GM18511 (cell line): ENCODE measurements at regions not wholly inside any gene's neighbourhood (a gene's known extent, or its start where the extent isn't known, plus 50 kb on each side); places are given as distances from the start of the nearest gene placed in this dataset.
"Not testable (repeated sequence)": the region's sequence is repeated elsewhere in the genome, so short reads cannot be mapped to it uniquely, and the experiment has no call there.

Experiments used
- ATAC-seq: cut with Tn5 transposase; IDR thresholded peaks from one replicate; pipeline ENCODE4 v1.9.1; 2021; ENCODE audit warnings: mild to moderate bottlenecking, moderate library complexity; ENCODE audit not compliant: unreplicated experiment

DNA sequence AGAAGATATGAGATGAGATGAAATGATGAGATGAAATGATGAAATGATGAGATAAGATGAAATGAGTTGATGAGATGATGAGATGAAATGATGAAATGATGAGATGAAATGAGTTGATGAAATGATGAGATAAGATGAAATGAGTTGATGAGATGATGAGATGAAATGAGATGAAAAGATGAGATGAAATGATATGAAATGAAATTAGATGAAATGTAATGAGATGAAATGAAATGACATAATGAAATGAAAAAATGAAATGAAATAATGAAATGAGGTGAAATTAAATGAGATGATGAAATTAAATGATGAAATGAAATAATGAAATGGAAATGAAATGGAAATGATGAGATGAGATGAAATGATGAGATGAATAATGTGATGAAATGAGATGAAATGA lies 231.6 kb downstream of the GOLGA6L6 start:
- ATAC-seq = not testable (repeated sequence)

DNA sequence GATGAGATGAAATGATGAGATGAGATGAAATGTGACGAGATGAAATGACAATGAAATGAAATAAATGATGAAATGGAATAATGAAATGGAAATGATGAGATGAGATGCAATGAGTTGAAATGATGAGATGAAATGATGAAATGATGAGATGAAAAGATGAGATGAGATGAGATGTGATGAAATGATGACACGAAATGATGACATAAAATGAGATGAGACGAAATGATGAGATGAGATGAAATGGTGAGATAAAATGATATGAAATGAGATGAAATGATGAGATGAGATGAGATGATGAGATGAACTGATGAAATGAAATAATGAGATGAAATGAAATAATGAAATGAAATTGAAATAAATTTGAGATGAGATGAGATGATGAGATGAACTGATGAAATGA lies 232.2 kb downstream of the GOLGA6L6 start:
- not testable (repeated sequence) for ATAC-seq

DNA sequence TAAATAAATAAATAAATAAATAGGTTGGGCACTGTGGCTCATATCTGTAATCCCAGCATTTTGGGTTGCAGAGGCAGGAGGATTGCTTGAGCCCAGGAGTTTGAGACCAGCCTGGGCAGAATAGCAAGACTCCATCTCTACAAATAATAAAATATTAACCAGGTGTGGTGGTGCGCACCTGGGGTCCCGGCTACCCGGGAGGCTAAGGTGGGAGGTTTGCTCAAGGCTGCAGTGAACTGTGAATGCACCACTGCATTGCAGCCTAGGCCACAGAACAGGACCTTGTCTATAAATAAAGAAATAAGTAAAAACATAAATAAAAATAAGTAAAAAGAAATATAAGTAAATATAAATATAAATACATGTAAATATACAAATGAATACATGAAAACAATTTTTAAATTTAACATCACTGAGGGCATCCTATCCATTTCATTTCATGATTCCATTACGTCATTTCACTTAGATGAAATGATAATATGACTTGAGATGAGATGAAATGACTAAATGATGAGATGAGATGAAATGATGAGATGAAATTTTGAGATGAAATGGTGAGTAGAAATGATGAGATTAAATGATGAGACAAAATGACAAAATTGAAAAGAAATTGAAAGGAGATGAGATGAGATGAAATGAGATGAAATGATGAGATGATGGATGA lies 233.4 kb downstream of the GOLGA6L6 start:
- not testable (repeated sequence) for ATAC-seq

DNA sequence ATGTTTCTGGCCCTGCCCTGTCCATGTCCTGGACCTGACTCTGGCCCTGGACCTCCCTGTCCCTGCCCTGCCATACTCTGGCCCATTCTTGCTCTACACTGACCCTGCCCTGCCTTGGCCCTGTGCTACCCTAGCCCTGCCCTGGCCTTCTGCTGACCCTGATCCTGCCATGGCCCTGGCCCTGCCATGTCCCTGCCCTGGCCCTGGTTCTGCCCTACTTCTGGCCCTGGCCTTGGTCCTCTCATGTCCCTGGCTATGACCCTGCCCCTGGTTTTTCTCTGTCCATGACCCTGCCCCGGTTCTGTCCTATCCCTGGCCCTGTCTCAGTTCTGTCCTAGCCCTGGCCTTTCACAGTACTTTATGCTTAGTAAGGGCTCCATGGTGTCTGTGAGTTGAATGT lies 234.5 kb downstream of the GOLGA6L6 start:
- ATAC-seq = not testable (repeated sequence)

DNA sequence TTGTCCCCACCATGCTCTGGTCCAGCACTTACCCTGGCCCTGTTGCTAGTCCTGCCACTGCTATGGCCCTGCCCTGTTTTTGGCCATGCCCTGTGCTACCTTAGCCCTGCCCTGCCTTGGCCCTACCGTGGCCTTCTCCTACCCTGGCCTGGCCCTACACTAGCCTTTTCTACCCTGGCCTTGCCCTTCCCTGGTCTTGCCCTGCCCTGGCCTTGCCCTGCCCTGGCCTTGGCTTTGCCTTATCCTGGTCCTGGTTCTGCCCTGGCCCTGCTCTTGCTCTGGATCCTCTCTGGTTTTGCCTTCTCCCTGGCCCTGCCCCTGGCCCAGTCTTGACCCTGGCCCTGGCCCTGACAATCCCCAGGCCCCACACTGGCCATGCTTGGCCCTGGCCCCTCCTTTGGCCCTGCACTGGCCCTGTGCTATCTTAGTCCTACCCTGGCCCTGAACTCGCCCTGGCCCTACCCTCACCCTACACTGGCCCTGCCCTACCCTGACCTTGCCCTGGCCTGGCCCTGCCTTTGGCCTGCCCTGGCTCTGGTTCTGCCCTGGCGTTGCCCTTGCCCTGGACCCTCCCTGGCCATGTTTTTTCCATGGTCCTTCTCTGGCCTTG lies 235.0 kb downstream of the GOLGA6L6 start:
- ATAC-seq = not testable (repeated sequence)

DNA sequence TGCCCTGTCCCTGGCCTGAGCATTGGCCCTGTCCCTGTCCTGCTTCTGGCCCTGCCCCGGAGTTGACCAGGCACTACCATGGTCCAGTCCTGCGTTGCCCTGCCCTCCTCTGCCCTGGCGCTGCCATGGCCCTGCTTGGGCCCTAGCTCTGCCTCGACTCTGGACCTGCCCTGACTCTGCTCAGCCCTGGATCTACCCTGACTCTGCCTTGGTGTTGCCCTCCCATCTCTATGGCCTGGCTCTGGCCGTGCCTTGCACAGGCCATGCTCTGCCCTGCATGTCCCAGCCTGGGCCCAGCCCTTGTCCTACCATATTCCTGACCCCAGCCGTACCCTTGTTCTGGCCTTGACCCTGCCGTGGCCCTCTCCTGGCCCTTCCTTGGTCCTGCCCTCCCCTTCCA lies 235.7 kb downstream of the GOLGA6L6 start:
- not testable (repeated sequence) for ATAC-seq

DNA sequence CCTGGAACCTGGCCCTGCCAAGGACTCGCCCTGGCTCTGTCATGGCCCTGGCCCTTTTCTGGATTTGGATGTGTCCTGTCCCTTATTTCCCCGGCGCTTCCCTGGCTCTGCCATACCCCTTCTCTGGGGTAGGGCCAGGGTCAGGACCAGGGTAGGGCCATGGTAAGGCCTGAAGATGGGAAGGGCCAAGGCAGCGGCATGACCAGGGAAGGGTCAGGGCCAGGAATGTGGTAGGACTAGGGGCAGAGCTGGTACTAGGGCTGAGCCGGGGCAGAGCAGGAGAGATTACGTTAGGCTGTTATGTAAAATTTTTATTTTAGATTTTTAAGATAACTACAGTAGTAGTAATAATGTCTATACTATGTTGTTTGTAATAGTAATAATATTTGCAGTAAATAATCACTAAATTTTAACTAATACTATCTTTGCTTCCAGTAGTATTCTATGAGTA lies 236.6 kb downstream of the GOLGA6L6 start:
- ATAC-seq = not testable (repeated sequence)

DNA sequence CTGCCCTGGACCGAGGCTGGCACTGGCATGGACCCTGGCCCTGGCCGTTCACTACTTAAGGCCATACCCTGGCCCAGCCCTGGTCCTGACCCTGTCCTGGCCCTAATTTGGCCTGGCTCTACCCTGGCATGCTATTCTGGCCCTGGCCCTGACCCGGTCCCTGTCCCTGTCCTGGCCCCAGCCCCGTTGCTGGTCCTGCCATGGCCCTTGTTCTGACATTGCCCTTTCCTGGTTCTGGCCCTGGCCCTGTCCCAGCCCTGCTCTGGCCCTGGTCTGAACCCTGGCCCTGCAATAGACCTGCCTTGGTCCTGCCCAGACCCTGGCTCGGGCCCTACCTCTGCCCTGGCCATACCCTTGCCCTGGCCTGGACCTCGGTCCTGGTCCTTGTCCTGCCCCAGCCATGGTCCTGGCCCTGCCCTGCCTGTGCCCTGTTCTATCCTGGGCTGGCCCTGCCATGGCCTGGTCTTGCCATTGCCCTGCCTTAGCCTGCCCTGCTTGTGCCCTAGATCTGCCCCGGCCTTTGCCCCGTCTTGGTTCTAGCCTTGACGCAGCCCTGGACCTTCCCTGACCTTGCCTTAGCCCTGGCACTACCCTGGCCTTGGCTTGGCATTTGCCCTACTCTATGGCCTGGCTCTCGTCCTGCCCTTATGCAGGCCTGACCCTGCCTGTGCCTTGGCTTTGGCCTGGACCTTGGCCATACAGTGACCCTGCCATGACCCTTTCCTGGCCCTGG lies 237.2 kb downstream of the GOLGA6L6 start:
- ATAC-seq = not testable (repeated sequence)

DNA sequence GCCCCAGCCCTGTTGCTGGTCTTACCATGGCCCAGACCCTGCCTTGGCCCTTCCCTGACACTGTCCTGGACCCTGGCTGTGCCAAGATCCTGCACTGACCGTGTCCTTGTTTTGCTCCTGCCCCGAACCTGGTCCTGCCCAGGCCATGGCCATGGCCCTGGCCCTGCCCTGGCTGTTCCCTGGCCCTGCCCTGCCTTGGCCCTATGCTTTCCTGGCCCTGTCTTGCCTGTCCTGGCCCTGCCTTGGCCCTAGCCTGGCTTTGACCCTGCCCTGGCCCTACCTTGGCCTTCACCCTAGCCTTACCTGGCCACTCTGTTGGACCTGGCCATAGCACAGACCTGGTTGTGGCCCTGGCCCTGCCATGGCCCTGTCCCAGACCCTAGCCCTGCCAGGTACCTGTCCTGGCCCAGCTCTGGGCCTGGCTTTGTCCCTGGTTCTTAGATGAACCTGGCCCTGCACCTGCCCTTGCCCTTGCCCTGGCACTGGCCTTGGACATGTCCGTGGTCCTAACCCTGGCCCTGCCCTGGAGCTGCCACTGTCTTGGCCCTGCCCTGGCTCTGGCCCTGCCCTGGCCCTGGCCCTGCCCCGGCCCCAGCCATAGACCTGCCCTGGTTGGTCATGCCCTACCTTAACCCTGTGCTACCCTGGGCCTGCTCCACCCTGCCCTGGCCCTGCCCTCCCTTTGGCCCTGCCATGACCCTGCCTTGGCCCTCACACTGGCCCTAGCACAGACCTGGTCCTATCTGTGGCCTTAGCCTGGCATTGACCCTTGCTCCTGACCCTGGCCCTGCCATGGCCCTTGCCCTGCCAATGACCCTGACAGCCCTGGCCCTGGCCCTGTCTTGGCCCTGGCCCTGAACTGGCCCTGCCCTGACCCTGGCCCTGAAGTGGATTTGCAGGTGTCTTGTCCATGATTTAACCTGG lies 238.1 kb downstream of the GOLGA6L6 start:
- ATAC-seq = not testable (repeated sequence)

DNA sequence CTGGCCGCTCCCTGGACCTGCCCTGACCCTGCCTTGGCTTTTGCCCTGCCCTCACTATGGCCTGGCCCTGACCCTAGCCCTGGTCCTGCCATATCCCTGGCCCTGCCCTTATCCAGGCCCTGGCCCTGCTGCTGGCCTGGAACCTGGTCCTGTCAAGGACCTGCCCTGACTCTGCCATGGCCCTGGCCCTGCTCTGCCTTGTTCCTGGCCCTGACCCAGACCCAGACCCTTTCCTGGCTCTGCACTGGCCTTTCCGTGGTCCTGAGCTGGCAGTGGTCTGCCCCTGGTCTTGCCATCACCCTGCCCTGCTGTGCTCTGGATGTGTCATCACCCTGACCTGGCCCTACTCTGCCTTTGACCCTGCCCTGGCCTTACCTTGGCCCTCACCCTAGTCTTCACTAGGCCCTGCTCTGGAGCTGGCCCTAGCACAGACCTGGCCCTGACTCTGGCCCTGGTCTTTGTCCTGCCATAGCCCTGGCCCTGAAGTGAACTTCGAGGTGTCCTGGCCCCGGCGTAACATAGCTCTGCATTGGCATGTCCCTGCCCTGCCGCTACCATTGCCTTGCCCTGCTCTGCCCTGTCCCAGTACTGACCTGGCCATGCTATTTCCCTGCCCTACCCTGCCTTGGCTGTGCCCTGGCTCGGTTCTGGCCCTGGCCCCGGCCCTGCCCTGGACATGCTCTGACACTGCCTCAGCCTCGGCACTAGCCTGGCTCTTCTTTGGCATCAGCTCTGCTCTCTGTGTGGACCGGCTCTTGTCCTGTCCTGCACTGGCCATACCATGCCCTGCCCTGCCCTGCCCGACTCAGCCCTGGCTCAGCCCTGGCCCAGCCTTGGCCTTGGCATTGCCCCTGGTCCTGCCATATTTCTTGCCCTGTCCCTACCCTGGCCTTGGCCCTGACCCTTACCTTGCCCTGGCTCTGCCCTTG lies 239.2 kb downstream of the GOLGA6L6 start:
- ATAC-seq = not testable (repeated sequence)

DNA sequence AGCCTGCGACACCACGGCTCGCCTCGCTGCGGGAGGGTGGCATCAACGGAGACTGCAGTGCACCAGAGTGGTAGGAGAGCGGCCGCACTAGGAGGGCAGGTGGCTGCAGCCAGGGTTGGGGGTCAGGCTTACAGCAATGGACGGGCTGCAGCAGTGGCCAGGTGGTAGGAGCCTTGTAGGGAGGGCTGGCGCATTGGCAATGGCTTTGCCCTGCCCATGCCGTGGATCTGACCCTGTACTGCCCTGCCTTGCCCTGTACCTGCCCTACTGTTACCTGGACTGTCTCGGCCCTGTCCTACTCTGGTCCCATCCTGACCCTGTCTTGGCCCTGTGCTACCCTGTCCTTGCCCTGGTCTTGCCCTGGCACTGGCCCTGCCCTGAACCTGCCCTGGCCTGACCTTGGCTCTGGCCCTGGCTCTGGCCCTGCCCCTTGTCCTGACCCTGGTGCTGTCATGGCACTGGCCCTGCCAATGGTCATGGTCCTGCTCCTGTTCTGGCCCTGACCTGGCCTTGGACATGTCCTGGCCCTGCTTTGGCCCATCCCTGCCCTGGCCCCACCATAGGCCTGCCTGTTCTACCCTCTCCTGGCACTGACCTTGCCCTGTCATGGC lies 240.0 kb downstream of the GOLGA6L6 start:
- ATAC-seq = not testable (repeated sequence)

DNA sequence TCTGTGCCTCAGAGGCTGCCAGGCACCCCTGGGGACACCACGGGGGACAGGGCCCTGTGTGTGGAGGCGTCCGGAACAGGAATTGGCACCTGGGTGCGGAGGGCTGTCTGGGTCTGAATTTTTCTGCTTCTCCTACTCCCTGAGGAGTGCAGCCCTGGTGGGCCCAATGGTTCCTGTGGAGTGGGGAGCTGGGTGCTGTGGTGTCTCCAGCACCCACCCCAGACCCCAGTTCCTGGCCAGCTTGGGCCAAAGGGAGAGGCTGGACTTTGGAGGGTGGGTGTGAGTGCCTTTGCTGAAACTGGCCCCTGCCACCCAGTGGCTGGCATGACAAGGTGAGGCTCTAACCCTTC lies 240.6 kb downstream of the GOLGA6L6 start:
- ATAC-seq = not testable (repeated sequence)

DNA sequence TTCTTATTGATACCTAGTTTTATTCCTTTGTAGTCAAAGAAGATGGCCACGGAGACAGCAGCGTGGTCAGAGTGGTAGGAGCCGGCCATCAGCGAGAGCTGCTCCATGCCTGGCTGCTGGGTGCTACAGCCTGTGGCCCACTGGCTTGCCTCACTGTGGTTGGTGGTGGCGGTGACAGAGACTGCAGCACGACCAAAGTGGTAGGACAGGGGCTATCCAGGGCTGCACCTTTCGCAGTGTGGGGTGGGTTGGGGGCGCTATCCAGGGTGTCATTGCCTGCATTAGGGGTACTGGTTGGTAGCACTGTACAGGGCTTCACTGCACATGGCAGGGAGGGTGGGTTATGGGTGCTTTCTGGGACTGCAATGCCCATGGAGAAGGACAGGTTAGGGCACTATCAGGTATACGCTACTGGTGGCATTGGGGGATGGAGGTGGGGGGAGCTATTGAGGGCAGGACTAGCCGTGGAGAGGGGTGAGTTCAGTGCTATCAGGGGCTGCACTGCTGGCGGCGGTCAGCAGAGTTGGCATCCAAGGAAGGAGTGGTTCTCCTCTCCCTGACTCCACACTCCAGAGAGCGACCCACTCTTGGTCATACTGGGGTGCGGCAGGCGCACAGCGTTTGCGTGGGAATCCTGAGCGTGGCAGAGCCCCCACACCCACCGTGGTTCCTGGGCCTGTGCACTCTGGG lies 241.1 kb downstream of the GOLGA6L6 start:
- ATAC-seq = not testable (repeated sequence)

DNA sequence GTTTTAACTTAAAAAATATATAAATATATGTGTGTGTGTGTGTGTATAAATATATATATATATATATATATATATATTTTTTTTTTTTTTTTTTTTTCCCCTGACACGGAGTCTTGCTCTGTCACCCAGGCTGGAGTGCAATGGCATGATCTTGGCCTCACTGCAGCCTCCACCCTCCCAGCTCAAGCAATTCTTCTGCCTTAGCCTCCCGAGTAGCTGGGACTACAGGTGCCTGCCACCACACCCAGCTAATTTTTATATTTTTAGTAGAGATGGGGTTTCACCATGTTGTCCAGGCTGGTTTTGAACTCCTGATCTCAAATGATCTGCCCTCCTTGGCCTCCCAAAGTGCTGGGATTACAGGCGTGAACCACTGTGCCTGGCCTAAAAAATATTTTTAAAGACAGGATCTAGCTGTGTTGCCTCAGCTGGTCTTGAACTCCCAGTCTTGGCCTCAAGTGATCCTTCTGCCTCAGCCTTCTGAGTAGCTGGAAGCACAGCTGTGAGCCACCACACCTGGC lies 243.9 kb downstream of the GOLGA6L6 start:
- ATAC-seq = not testable (repeated sequence)

DNA sequence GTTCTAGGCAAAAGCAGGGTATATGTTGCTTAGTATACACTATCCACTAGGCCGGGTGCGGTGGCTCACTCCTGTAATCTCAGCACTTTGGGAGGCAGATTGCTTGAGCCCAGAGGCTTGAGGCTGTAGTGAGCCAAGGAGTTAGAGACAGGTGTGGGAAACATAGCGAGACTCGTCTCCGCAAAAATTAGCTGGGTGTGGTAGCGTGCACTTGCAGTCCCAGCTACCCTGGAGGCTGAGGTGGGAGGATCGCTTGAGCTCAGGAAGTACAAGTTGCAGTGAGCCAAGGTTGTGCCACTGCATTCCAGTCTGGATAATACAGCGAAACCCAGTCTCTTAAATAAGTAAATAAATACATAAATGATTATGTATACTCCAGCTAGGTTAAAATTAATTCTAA lies 245.3 kb downstream of the GOLGA6L6 start:
- not testable (repeated sequence) for ATAC-seq

DNA sequence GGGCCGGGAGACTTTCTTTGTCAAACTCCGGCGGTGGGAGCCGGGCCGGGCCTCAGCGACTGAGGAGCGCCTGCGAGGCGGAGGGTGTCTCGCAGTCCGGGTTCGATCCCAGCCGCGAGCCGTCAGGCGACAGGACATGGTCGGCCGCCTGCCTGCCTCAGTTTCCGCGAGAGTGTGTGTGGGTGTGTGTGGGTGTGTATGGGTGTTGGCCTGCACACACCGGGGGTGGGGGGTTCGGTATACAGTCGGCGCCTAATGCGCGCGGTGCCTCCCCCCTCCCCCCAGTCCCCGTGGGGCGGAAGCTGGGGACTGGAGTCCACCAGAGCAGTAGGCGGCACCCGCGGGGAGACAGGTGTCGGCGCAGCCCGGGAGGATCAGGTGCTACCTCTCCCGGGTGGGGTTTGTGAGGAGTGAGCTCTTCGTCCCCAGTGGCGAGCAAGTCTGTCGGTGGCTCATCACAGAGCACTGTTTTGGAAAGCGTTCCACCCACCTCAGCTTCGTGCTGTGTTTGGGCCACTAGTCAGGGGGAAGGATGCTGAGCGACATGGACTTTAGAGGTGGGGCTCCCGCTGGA lies 246.3 kb downstream of the GOLGA6L6 start:
- ATAC-seq = no peak

DNA sequence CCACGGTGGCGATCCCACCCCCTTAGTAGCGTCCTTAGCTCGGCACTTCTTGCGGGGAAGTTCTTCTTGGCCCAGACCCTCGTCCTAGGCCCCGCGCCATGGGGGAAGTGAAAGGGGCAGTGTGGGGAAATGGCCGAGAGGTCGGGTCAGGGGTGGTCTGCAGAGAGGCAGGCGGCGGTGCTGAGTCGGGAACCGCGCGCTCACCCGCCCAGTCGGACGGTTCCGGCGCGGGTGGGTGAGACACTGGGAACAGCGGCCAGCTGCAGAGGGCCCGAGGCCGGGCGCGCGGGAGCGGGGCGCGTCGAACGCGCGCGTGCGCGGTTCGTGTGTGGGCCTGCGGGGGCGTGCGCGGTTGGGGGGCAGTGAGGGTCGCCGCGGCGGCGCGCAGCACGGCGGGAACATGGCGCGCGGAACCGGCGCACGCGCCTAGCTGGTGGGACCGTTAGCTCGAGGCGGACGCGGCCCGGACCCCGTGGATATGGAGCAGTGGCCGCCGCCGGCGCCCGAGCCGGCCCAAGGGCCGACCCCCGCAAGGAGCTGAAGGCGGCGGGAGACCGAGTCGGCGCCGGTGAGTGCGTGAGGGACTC lies 246.9 kb downstream of the GOLGA6L6 start:
- ATAC-seq = no peak
